Inferior parietal cortex (tissue), 1 donor: ENCODE measurements at regions not wholly inside any gene's neighbourhood (a gene's known extent, or its start where the extent isn't known, plus 50 kb on each side); places are given as distances from the start of the nearest gene placed in this dataset.

Experiments
- DNase-seq: peaks from one replicate; pipeline ENCODE4 v3.0.0-alpha.2; 2016; ENCODE audit errors: extremely low spot score

- no peak for DNase-seq
Observed at GRCh38 chr1:80076469-80076868, 1069.9 kb upstream of the ADGRL4 start.

GRCh38 chr1:80075351-80075750 is 1068.8 kb upstream of the ADGRL4 start:
- no peak for DNase-seq

- DNase-seq: no peak
Observed at GRCh38 chr1:80072563-80072962, 1066.0 kb upstream of the ADGRL4 start.

- no peak for DNase-seq
Observed at GRCh38 chr1:80066060-80066459, 1059.5 kb upstream of the ADGRL4 start.

- no peak for DNase-seq
Observed at GRCh38 chr1:80064524-80064923, 1058.0 kb upstream of the ADGRL4 start.

- DNase-seq: no peak
Observed at GRCh38 chr1:80059940-80060339, 1053.4 kb upstream of the ADGRL4 start.

- no peak for DNase-seq
Observed at GRCh38 chr1:80056179-80056578, 1049.6 kb upstream of the ADGRL4 start.

GRCh38 chr1:80054129-80054528 is 1047.6 kb upstream of the ADGRL4 start:
- DNase-seq: no peak

- no peak for DNase-seq
Observed at GRCh38 chr1:80053613-80054012, 1047.1 kb upstream of the ADGRL4 start.

- no peak for DNase-seq
Observed at GRCh38 chr1:80050523-80050922, 1044.0 kb upstream of the ADGRL4 start.

- DNase-seq: no peak
Observed at GRCh38 chr1:80050085-80050484, 1043.6 kb upstream of the ADGRL4 start.

- no peak for DNase-seq
Observed at GRCh38 chr1:80048716-80049115, 1042.2 kb upstream of the ADGRL4 start.

- no peak for DNase-seq
Observed at GRCh38 chr1:80047791-80048190, 1041.3 kb upstream of the ADGRL4 start.

GRCh38 chr1:80044662-80045061 is 1038.1 kb upstream of the ADGRL4 start:
- DNase-seq: no peak

- DNase-seq: no peak
Observed at GRCh38 chr1:80036690-80037432, 1030.3 kb upstream of the ADGRL4 start.

- DNase-seq: no peak
Observed at GRCh38 chr1:80023358-80023757, 1016.8 kb upstream of the ADGRL4 start.

GRCh38 chr1:80021891-80022290 is 1015.4 kb upstream of the ADGRL4 start:
- DNase-seq: no peak

- DNase-seq: no peak
Observed at GRCh38 chr1:80018348-80018747, 1011.8 kb upstream of the ADGRL4 start.

GRCh38 chr1:80008934-80009333 is 1002.4 kb upstream of the ADGRL4 start:
- DNase-seq: no peak

- DNase-seq: no peak
Observed at GRCh38 chr1:80003250-80003649, 996.7 kb upstream of the ADGRL4 start.

- DNase-seq: no peak
Observed at GRCh38 chr1:79988401-79988800, 981.9 kb upstream of the ADGRL4 start.

- peak; percentile 9 for DNase-seq
Observed at GRCh38 chr1:79982211-79982610, 975.7 kb upstream of the ADGRL4 start.

GRCh38 chr1:79981481-79981880 is 975.0 kb upstream of the ADGRL4 start:
- no peak for DNase-seq

- DNase-seq: no peak
Observed at GRCh38 chr1:79979346-79979745, 972.8 kb upstream of the ADGRL4 start.
